ENCODE measurements at regions not wholly inside any gene's neighbourhood (a gene's known extent, or its start where the extent isn't known, plus 50 kb on each side); places are given as distances from the start of the nearest gene placed in this dataset.
A peak's percentile ranks its signal among the peaks of the same experiment; 100 is the strongest.

- DNase-seq (ENCODE audit: low read depth), result no peak
- no peak for TF ChIP-seq CTCF (IDR thresholded peaks at IDR 0.05; ENCODE audit: control insufficient read depth, insufficient read depth, low read depth, low read length, missing control alignments)
- no peak overlapping the region for H3K4me3 ChIP-seq (ENCODE audit: control insufficient read depth, low read depth, low read length)
Observed at GRCh38 chr10:59479426-59479825, 117.1 kb upstream of the FAM13C start.

GRCh38 chr10:59470570-59470969 is 108.2 kb upstream of the FAM13C start:
- no peak for TF ChIP-seq CTCF (IDR thresholded peaks at IDR 0.05; ENCODE audit: control insufficient read depth, insufficient read depth, low read depth, low read length, missing control alignments)
- H3K4me3 ChIP-seq (ENCODE audit: control insufficient read depth, low read depth, low read length), result no peak overlapping the region
- no peak for DNase-seq (ENCODE audit: low read depth)

- peak; percentile 29 for TF ChIP-seq CTCF (IDR thresholded peaks at IDR 0.05; ENCODE audit: control insufficient read depth, insufficient read depth, low read depth, low read length, missing control alignments)
- DNase-seq (ENCODE audit: low read depth), result peak; percentile 4
Observed at GRCh38 chr10:59465088-59465487, 102.7 kb upstream of the FAM13C start.

GRCh38 chr10:59464483-59464882 is 102.1 kb upstream of the FAM13C start:
- no peak overlapping the region for H3K4me3 ChIP-seq (ENCODE audit: control insufficient read depth, low read depth, low read length)

More at GRCh38 chr10:59465088-59465487, 102.7 kb upstream of the FAM13C start:
- no peak overlapping the region for H3K4me3 ChIP-seq (ENCODE audit: control insufficient read depth, low read depth, low read length)

GRCh38 chr10:59463909-59464308 is 101.6 kb upstream of the FAM13C start:
- DNase-seq (ENCODE audit: low read depth), result no peak
- H3K4me3 ChIP-seq (ENCODE audit: control insufficient read depth, low read depth, low read length), result no peak overlapping the region
- no peak for TF ChIP-seq CTCF (IDR thresholded peaks at IDR 0.05; ENCODE audit: control insufficient read depth, insufficient read depth, low read depth, low read length, missing control alignments)

More at GRCh38 chr10:59464483-59464882, 102.1 kb upstream of the FAM13C start:
- DNase-seq (ENCODE audit: low read depth), result no peak
- no peak for TF ChIP-seq CTCF (IDR thresholded peaks at IDR 0.05; ENCODE audit: control insufficient read depth, insufficient read depth, low read depth, low read length, missing control alignments)

GRCh38 chr10:59460601-59461000 is 98.3 kb upstream of the FAM13C start:
- TF ChIP-seq CTCF (IDR thresholded peaks at IDR 0.05; ENCODE audit: control insufficient read depth, insufficient read depth, low read depth, low read length, missing control alignments), result no peak
- H3K4me3 ChIP-seq (ENCODE audit: control insufficient read depth, low read depth, low read length), result no peak overlapping the region
- no peak for DNase-seq (ENCODE audit: low read depth)

GRCh38 chr10:59456199-59456598 is 93.8 kb upstream of the FAM13C start:
- no peak for DNase-seq (ENCODE audit: low read depth)
- no peak for TF ChIP-seq CTCF (IDR thresholded peaks at IDR 0.05; ENCODE audit: control insufficient read depth, insufficient read depth, low read depth, low read length, missing control alignments)
- H3K4me3 ChIP-seq (ENCODE audit: control insufficient read depth, low read depth, low read length), result no peak overlapping the region
